ENCODE measurements at regions not wholly inside any gene's neighbourhood (a gene's known extent, or its start where the extent isn't known, plus 50 kb on each side); places are given as distances from the start of the nearest gene placed in this dataset.
A peak's percentile ranks its signal among the peaks of the same experiment; 100 is the strongest.
"Not testable (repeated sequence)": the region's sequence is repeated elsewhere in the genome, so short reads cannot be mapped to it uniquely, and the experiment has no call there.

GRCh38 chr3:81989758-81990157 is 228.3 kb upstream of the GBE1 start:
- CTCF ChIA-PET = no interaction called here
- POLR2A ChIA-PET = no interaction called here

GRCh38 chr3:81989274-81989673 is 227.8 kb upstream of the GBE1 start:
- ATAC-seq (no peak), FAIRE-seq (no peak)

More at GRCh38 chr3:81989758-81990157, 228.3 kb upstream of the GBE1 start:
- WGBS (ENCODE audit: missing lambda C conversion rate) = 64% methylated on average over 2 of the region's 2 CpGs
- DNase-seq (ENCODE audit: low read depth in 1 of 2, low spot score in 1 of 2) (no peak), FAIRE-seq (no peak), ATAC-seq (no peak)
- Histone ChIP-seq H3K9me3 (no peaks in the 10 kb centered on the region), H3K4me3 (no peak overlapping the region), H3K27ac (no peak overlapping the region), H3K4me1 (no peaks in the 10 kb centered on the region), H3K4me2 (no peak overlapping the region)
- TF ChIP-seq MAFK (IDR thresholded peaks at IDR 0.05; ENCODE audit: partially characterized antibody) (peak; percentile 57), CHD4 (IDR thresholded peaks at IDR 0.05; ENCODE audit: borderline replicate concordance) (no peak)

GRCh38 chr3:81987412-81987811 is 226.0 kb upstream of the GBE1 start:
- not testable (repeated sequence) for H3K4me2 ChIP-seq; FAIRE-seq; H3K4me1 ChIP-seq; ATAC-seq; DNase-seq (ENCODE audit: low read depth in 1 of 2, low spot score in 1 of 2); H3K4me3 ChIP-seq; H3K27ac ChIP-seq; H3K9me3 ChIP-seq
- ChIA-PET CTCF (interaction anchor here (0.6 kb wide), 1 partner anchor 191 kb away, joined by 3 read pairs; no protein-coding TSS in a partner anchor), POLR2A (interaction anchor here (0.6 kb wide), 1 partner anchor 231 kb away, joined by 5 read pairs; no protein-coding TSS in a partner anchor)
- 76% methylated on average over 11 of the region's 11 CpGs for WGBS (ENCODE audit: missing lambda C conversion rate)

More at GRCh38 chr3:81989274-81989673, 227.8 kb upstream of the GBE1 start:
- H3K4me1 ChIP-seq = no peaks in the 10 kb centered on the region
- WGBS (ENCODE audit: missing lambda C conversion rate) = 57% methylated on average over 3 of the region's 3 CpGs
- H3K9me3 ChIP-seq = no peaks in the 10 kb centered on the region
- H3K4me2 ChIP-seq = no peak overlapping the region
- no peak for DNase-seq (ENCODE audit: low read depth in 1 of 2, low spot score in 1 of 2)
- ChIA-PET POLR2A (no interaction called here), CTCF (no interaction called here)
- no peak overlapping the region for H3K4me3 ChIP-seq
- TF ChIP-seq BHLHE40 (IDR thresholded peaks at IDR 0.05; ENCODE audit: low read depth, low read length) (no peak), SREBF2 (IDR thresholded peaks at IDR 0.05) (no peak), JUN (IDR thresholded peaks at IDR 0.05) (no peak), RNF2 (IDR thresholded peaks at IDR 0.05; ENCODE audit: borderline replicate concordance, low read depth) (no peak), TP53 (CRISPR knock-in tag; IDR thresholded peaks at IDR 0.05) (no peak), ATOH8 (CRISPR knock-in tag; IDR thresholded peaks at IDR 0.05; ENCODE audit: low read depth) (no peak), KDM1A (IDR thresholded peaks at IDR 0.05; ENCODE audit: low read depth) (no peak), ZFP36 (IDR thresholded peaks at IDR 0.05; ENCODE audit: borderline replicate concordance, partially characterized antibody) (no peak), ZC3H11A (IDR thresholded peaks at IDR 0.05) (no peak), BCL3 (IDR thresholded peaks at IDR 0.05) (no peak), KDM5A (IDR thresholded peaks at IDR 0.05) (no peak), FOSL2 (IDR thresholded peaks at IDR 0.05) (no peak), FOSL2 (CRISPR knock-in tag; IDR thresholded peaks at IDR 0.05) (no peak), ZSCAN20 (CRISPR knock-in tag; IDR thresholded peaks at IDR 0.05) (no peak), HOXA7 (CRISPR knock-in tag; IDR thresholded peaks at IDR 0.05) (no peak), MAX (IDR thresholded peaks at IDR 0.05) (no peak)
- H3K27ac ChIP-seq = no peak overlapping the region

GRCh38 chr3:81985996-81986723 is 224.7 kb upstream of the GBE1 start:
- WGBS (ENCODE audit: missing lambda C conversion rate) = 73% methylated on average over 11 of the region's 12 CpGs
- POLR2A ChIA-PET = no interaction called here
- Histone ChIP-seq H3K4me1 (no peaks in the 10 kb centered on the region), H3K27ac (no peak overlapping the region), H3K9me3 (no peaks in the 10 kb centered on the region), H3K4me2 (no peak overlapping the region), H3K4me3 (no peak overlapping the region)
- DNase-seq (ENCODE audit: low read depth in 1 of 2, low spot score in 1 of 2) (peak in 1 of 2 experiments; percentile 10), ATAC-seq (no peak), FAIRE-seq (no peak)
- TF ChIP-seq JUN (IDR thresholded peaks at IDR 0.05) = no peak
- TF ChIP-seq JUNB (IDR thresholded peaks at IDR 0.05) = no peak
- TF ChIP-seq MAFK (IDR thresholded peaks at IDR 0.05; ENCODE audit: partially characterized antibody) = no peak
- TF ChIP-seq HMGXB4 (CRISPR knock-in tag; IDR thresholded peaks at IDR 0.05; ENCODE audit: borderline replicate concordance) = no peak
- CTCF ChIA-PET = interaction anchor here (0.5 kb wide), 1 partner anchor 107 kb away, joined by 3 read pairs; no protein-coding TSS in a partner anchor
